Activated T-cell treated with anti-CD3 and anti-CD28 coated beads, Interleukin-2, amount 50 U/mL, for 24 hours (primary cell): ENCODE measurements at regions not wholly inside any gene's neighbourhood (a gene's known extent, or its start where the extent isn't known, plus 50 kb on each side); places are given as distances from the start of the nearest gene placed in this dataset.
"Not testable (repeated sequence)": the region's sequence is repeated elsewhere in the genome, so short reads cannot be mapped to it uniquely, and the experiment has no call there.

Experiments used
- DNase-seq: peaks from one replicate; pipeline ENCODE4 v3.0.0-alpha.2; 2020
- H3K27ac Mint-ChIP-seq: 2 replicates; pipeline ENCODE4 v1.8.0; 2020; ENCODE audit warnings: mild to moderate bottlenecking, mixed read lengths
- H3K27me3 Mint-ChIP-seq: 2 replicates; pipeline ENCODE4 v1.8.0; 2020; ENCODE audit warnings: mixed read lengths
- H3K36me3 Mint-ChIP-seq: 2 replicates; pipeline ENCODE4 v1.8.0; 2020; ENCODE audit warnings: low read depth, mixed read lengths
- H3K4me1 Mint-ChIP-seq: 2 replicates; pipeline ENCODE4 v1.8.0; 2020; ENCODE audit warnings: low read depth, mixed read lengths
- H3K4me3 Mint-ChIP-seq: 2 replicates; pipeline ENCODE4 v1.8.0; 2020; ENCODE audit warnings: mild to moderate bottlenecking, moderate library complexity, mixed read lengths
- H3K9me3 Mint-ChIP-seq: 2 replicates; pipeline ENCODE4 v1.8.0; 2020; ENCODE audit warnings: mixed read lengths

- Mint-ChIP-seq H3K36me3 (no peaks in the 10 kb centered on the region), H3K27ac (no peak overlapping the region), H3K4me1 (peaks cover 10% of the 10 kb centered on the region), H3K4me3 (no peak overlapping the region), H3K9me3 (no peaks in the 10 kb centered on the region), H3K27me3 (peaks cover 9% of the 10 kb centered on the region)
- no peak for DNase-seq
Measured at GRCh38 chr13:76829572-76830327, 56.5 kb downstream of the KCTD12 start.

GRCh38 chr13:76828316-76828741 lies 57.9 kb downstream of the KCTD12 start:
- Mint-ChIP-seq H3K27me3 (peaks cover 9% of the 10 kb centered on the region), H3K36me3 (no peaks in the 10 kb centered on the region), H3K27ac (peak overlapping the region; percentile 72), H3K4me1 (peaks cover 10% of the 10 kb centered on the region), H3K4me3 (no peak overlapping the region), H3K9me3 (no peaks in the 10 kb centered on the region)
- DNase-seq = no peak

GRCh38 chr13:76826527-76826926 lies 59.7 kb downstream of the KCTD12 start:
- H3K36me3 Mint-ChIP-seq = no peaks in the 10 kb centered on the region
- H3K27ac Mint-ChIP-seq = no peak overlapping the region
- peaks cover 10% of the 10 kb centered on the region for H3K4me1 Mint-ChIP-seq
- peaks cover 5% of the 10 kb centered on the region for H3K27me3 Mint-ChIP-seq
- H3K4me3 Mint-ChIP-seq = no peak overlapping the region
- DNase-seq = no peak
- no peaks in the 10 kb centered on the region for H3K9me3 Mint-ChIP-seq

GRCh38 chr13:76825430-76825829 lies 60.8 kb downstream of the KCTD12 start:
- no peak overlapping the region for H3K27ac Mint-ChIP-seq
- DNase-seq = no peak

GRCh38 chr13:76823969-76824368 lies 62.2 kb downstream of the KCTD12 start:
- Mint-ChIP-seq H3K27me3 (no peaks in the 10 kb centered on the region), H3K27ac (no peak overlapping the region), H3K4me1 (peaks cover 8% of the 10 kb centered on the region), H3K4me3 (no peak overlapping the region), H3K36me3 (no peaks in the 10 kb centered on the region), H3K9me3 (no peaks in the 10 kb centered on the region)
- DNase-seq = no peak

More at GRCh38 chr13:76825430-76825829, 60.8 kb downstream of the KCTD12 start:
- Mint-ChIP-seq H3K9me3 (no peaks in the 10 kb centered on the region), H3K4me3 (no peak overlapping the region), H3K27me3 (no peaks in the 10 kb centered on the region), H3K36me3 (no peaks in the 10 kb centered on the region), H3K4me1 (peaks cover 10% of the 10 kb centered on the region)

GRCh38 chr13:76822698-76823267 lies 63.4 kb downstream of the KCTD12 start:
- H3K36me3 Mint-ChIP-seq = no peaks in the 10 kb centered on the region
- peaks cover 5% of the 10 kb centered on the region for H3K27me3 Mint-ChIP-seq
- no peaks in the 10 kb centered on the region for H3K9me3 Mint-ChIP-seq
- no peak overlapping the region for H3K27ac Mint-ChIP-seq
- H3K4me3 Mint-ChIP-seq = no peak overlapping the region
- DNase-seq = no peak
- no peaks in the 10 kb centered on the region for H3K4me1 Mint-ChIP-seq

- H3K9me3 Mint-ChIP-seq, H3K36me3 Mint-ChIP-seq, H3K4me3 Mint-ChIP-seq, H3K27ac Mint-ChIP-seq, DNase-seq, H3K4me1 Mint-ChIP-seq: not testable (repeated sequence)
- peaks cover 13% of the 10 kb centered on the region for H3K27me3 Mint-ChIP-seq
Measured at GRCh38 chr13:76821222-76821621, 65.0 kb downstream of the KCTD12 start.

- no peak overlapping the region for H3K27ac Mint-ChIP-seq
- no peak overlapping the region for H3K4me3 Mint-ChIP-seq
- H3K27me3 Mint-ChIP-seq = peaks cover 18% of the 10 kb centered on the region
- H3K4me1 Mint-ChIP-seq = no peaks in the 10 kb centered on the region
- DNase-seq = no peak
- H3K36me3 Mint-ChIP-seq = no peaks in the 10 kb centered on the region
- H3K9me3 Mint-ChIP-seq = no peaks in the 10 kb centered on the region
Measured at GRCh38 chr13:76820759-76821158, 65.4 kb downstream of the KCTD12 start.

- H3K9me3 Mint-ChIP-seq = no peaks in the 10 kb centered on the region
- DNase-seq = no peak
- no peak overlapping the region for H3K27ac Mint-ChIP-seq
- H3K36me3 Mint-ChIP-seq = no peaks in the 10 kb centered on the region
- no peak overlapping the region for H3K4me3 Mint-ChIP-seq
- no peaks in the 10 kb centered on the region for H3K4me1 Mint-ChIP-seq
- H3K27me3 Mint-ChIP-seq = peaks cover 45% of the 10 kb centered on the region
Measured at GRCh38 chr13:76816394-76816793, 69.8 kb downstream of the KCTD12 start.

- Mint-ChIP-seq H3K27ac (no peak overlapping the region), H3K36me3 (no peaks in the 10 kb centered on the region), H3K9me3 (peaks cover under 1% of the 10 kb centered on the region), H3K27me3 (peaks cover 45% of the 10 kb centered on the region), H3K4me1 (no peaks in the 10 kb centered on the region), H3K4me3 (no peak overlapping the region)
- DNase-seq = no peak
Measured at GRCh38 chr13:76815344-76815743, 70.9 kb downstream of the KCTD12 start.

- Mint-ChIP-seq H3K27ac (no peak overlapping the region), H3K36me3 (no peaks in the 10 kb centered on the region), H3K4me1 (no peaks in the 10 kb centered on the region), H3K27me3 (peaks cover 45% of the 10 kb centered on the region), H3K4me3 (no peak overlapping the region), H3K9me3 (peaks cover 6% of the 10 kb centered on the region)
- DNase-seq = no peak
Measured at GRCh38 chr13:76813891-76814290, 72.3 kb downstream of the KCTD12 start.

- DNase-seq = no peak
- peaks cover 42% of the 10 kb centered on the region for H3K27me3 Mint-ChIP-seq
- peaks cover 6% of the 10 kb centered on the region for H3K9me3 Mint-ChIP-seq
- no peak overlapping the region for H3K4me3 Mint-ChIP-seq
- no peaks in the 10 kb centered on the region for H3K4me1 Mint-ChIP-seq
- no peak overlapping the region for H3K27ac Mint-ChIP-seq
- no peaks in the 10 kb centered on the region for H3K36me3 Mint-ChIP-seq
Measured at GRCh38 chr13:76813000-76813691, 73.1 kb downstream of the KCTD12 start.

GRCh38 chr13:76812206-76812897 lies 73.9 kb downstream of the KCTD12 start:
- H3K9me3 Mint-ChIP-seq = peaks cover 6% of the 10 kb centered on the region
- no peak for DNase-seq
- no peaks in the 10 kb centered on the region for H3K36me3 Mint-ChIP-seq
- H3K27me3 Mint-ChIP-seq = peaks cover 37% of the 10 kb centered on the region
- H3K27ac Mint-ChIP-seq = no peak overlapping the region
- H3K4me1 Mint-ChIP-seq = no peaks in the 10 kb centered on the region
- no peak overlapping the region for H3K4me3 Mint-ChIP-seq

GRCh38 chr13:76809389-76809788 lies 76.8 kb downstream of the KCTD12 start:
- Mint-ChIP-seq H3K4me3 (no peak overlapping the region), H3K9me3 (peaks cover 6% of the 10 kb centered on the region), H3K27ac (no peak overlapping the region), H3K36me3 (no peaks in the 10 kb centered on the region), H3K4me1 (no peaks in the 10 kb centered on the region), H3K27me3 (peaks cover 16% of the 10 kb centered on the region)
- DNase-seq = no peak
